BE2C (cell line): ENCODE measurements at regions not wholly inside any gene's neighbourhood (a gene's known extent, or its start where the extent isn't known, plus 50 kb on each side); places are given as distances from the start of the nearest gene placed in this dataset.
A peak's percentile ranks its signal among the peaks of the same experiment; 100 is the strongest.

Experiments used
- DNase-seq: peaks from one replicate; pipeline ENCODE4 v3.0.0-alpha.2; 2020
- H3K27me3 ChIP-seq: fragments of 250-450 bp; sonication (Bioruptor Pico); 2 replicates; pipeline ENCODE4 v1.5.1; 2020; ENCODE audit warnings: mild to moderate bottlenecking
- H3K36me3 ChIP-seq: fragments of 250-450 bp; sonication (Bioruptor Pico); 2 replicates; pipeline ENCODE4 v1.5.1; 2020; ENCODE audit warnings: mild to moderate bottlenecking
- H3K4me1 ChIP-seq: fragments of 250-450 bp; sonication (Bioruptor Pico); 2 replicates; pipeline ENCODE4 v1.5.1; 2020
- H3K4me3 ChIP-seq: 2 replicates; pipeline ENCODE4 v1.5.1; 2011; ENCODE audit warnings: low read depth, low read length
- H3K9me3 ChIP-seq: fragments of 250-450 bp; sonication (Bioruptor Pico); 2 replicates; pipeline ENCODE4 v1.5.1; 2020
- CTCF ChIP-seq: IDR thresholded peaks from 2 replicates; pipeline ENCODE4 v1.5.1; 2012; ENCODE audit warnings: mild to moderate bottlenecking, low read depth, low read length

GRCh38 chr11:82494988-82495432 lies 238.7 kb downstream of the FAM181B start:
- H3K9me3 ChIP-seq, result no peaks in the 10 kb centered on the region
- H3K4me1 ChIP-seq, result no peaks in the 10 kb centered on the region
- H3K27me3 ChIP-seq, result peaks cover 2% of the 10 kb centered on the region; the same call in 1 of the 2 replicates
- TF ChIP-seq CTCF, result peak; percentile 46
- H3K36me3 ChIP-seq, result no peaks in the 10 kb centered on the region
- peak; percentile 31 for DNase-seq
- no peak overlapping the region for H3K4me3 ChIP-seq

GRCh38 chr11:82474876-82475275 lies 258.8 kb downstream of the FAM181B start:
- TF ChIP-seq CTCF, result no peak

GRCh38 chr11:82465481-82465880 lies 268.2 kb downstream of the FAM181B start:
- no peak for DNase-seq
- no peak for TF ChIP-seq CTCF
- H3K4me3 ChIP-seq, result no peak overlapping the region
- no peaks in the 10 kb centered on the region for H3K9me3 ChIP-seq
- H3K36me3 ChIP-seq, result no peaks in the 10 kb centered on the region
- H3K4me1 ChIP-seq, result no peaks in the 10 kb centered on the region
- no peaks in the 10 kb centered on the region; the same call in 1 of the 2 replicates for H3K27me3 ChIP-seq

More at GRCh38 chr11:82474876-82475275, 258.8 kb downstream of the FAM181B start:
- no peak overlapping the region for H3K4me3 ChIP-seq
- no peaks in the 10 kb centered on the region for H3K36me3 ChIP-seq
- H3K4me1 ChIP-seq, result no peaks in the 10 kb centered on the region
- H3K9me3 ChIP-seq, result no peaks in the 10 kb centered on the region
- DNase-seq, result no peak
- H3K27me3 ChIP-seq, result no peaks in the 10 kb centered on the region

- H3K9me3 ChIP-seq, result no peaks in the 10 kb centered on the region
- no peak for TF ChIP-seq CTCF
- no peaks in the 10 kb centered on the region for H3K4me1 ChIP-seq
- DNase-seq, result no peak
- no peaks in the 10 kb centered on the region for H3K36me3 ChIP-seq
- H3K27me3 ChIP-seq, result no peaks in the 10 kb centered on the region
- no peak overlapping the region for H3K4me3 ChIP-seq
Measured at GRCh38 chr11:82462608-82463242, 270.9 kb downstream of the FAM181B start.

- Histone ChIP-seq H3K4me1 (no peaks in the 10 kb centered on the region), H3K27me3 (no peaks in the 10 kb centered on the region), H3K4me3 (no peak overlapping the region), H3K9me3 (no peaks in the 10 kb centered on the region), H3K36me3 (no peaks in the 10 kb centered on the region)
- no peak for DNase-seq
- TF ChIP-seq CTCF, result no peak
Measured at GRCh38 chr11:82458761-82459160, 274.9 kb downstream of the FAM181B start.

GRCh38 chr11:82458147-82458546 lies 275.5 kb downstream of the FAM181B start:
- no peak for DNase-seq
- H3K27me3 ChIP-seq, result no peaks in the 10 kb centered on the region
- H3K4me1 ChIP-seq, result no peaks in the 10 kb centered on the region
- no peaks in the 10 kb centered on the region for H3K9me3 ChIP-seq
- H3K36me3 ChIP-seq, result no peaks in the 10 kb centered on the region
- H3K4me3 ChIP-seq, result no peak overlapping the region
- TF ChIP-seq CTCF, result no peak
